Fibroblast of lung (primary cell): ENCODE measurements at regions not wholly inside any gene's neighbourhood (a gene's known extent, or its start where the extent isn't known, plus 50 kb on each side); places are given as distances from the start of the nearest gene placed in this dataset.

Source experiments
- DNase-seq, 2 donors: peaks; one replicate each; pipeline versions ENCODE4 v3.0.0 to v3.0.0-alpha.2; 2010; ENCODE audit warnings: low read depth in 2 of 2
- H2AFZ ChIP-seq: 2 replicates; pipeline ENCODE4 v1.5.1; 2012; ENCODE audit warnings: low read length, control low read depth, inconsistent platforms
- H3K27ac ChIP-seq: 2 replicates; pipeline ENCODE4 v1.5.1; 2011; ENCODE audit warnings: low read length, control low read depth; ENCODE audit not compliant: insufficient read depth
- H3K27me3 ChIP-seq: 2 replicates; pipeline ENCODE4 v1.5.1; 2011; ENCODE audit warnings: mild to moderate bottlenecking, low read length; ENCODE audit not compliant: control insufficient read depth, insufficient read depth
- H3K36me3 ChIP-seq: 2 replicates; pipeline ENCODE4 v1.5.1; 2011; ENCODE audit warnings: low read length; ENCODE audit not compliant: control insufficient read depth, insufficient read depth
- H3K4me1 ChIP-seq: 2 replicates; pipeline ENCODE4 v1.5.1; 2011; ENCODE audit warnings: low read length; ENCODE audit not compliant: control insufficient read depth, insufficient read depth; ENCODE audit errors: extremely low read depth
- H3K4me2 ChIP-seq: 2 replicates; pipeline ENCODE4 v1.5.1; 2011; ENCODE audit warnings: low read length, control low read depth; ENCODE audit not compliant: insufficient read depth; ENCODE audit errors: extremely low read depth
- H3K4me3 ChIP-seq, 4 experiments: fragments of 200-600 bp in 1 of 4; sonication (generic) in 1 of 4; replicated peaks in 1 of 4; 2 replicates each; pipeline ENCODE4 v1.5.1; 2011 to 2016; ENCODE audit warnings: low read length in 4 of 4, low read depth in 3 of 4, mild to moderate bottlenecking in 3 of 4, control low read depth in 2 of 4, inconsistent platforms in 1 of 4, mixed read lengths in 1 of 4; ENCODE audit not compliant: insufficient read depth in 1 of 4; ENCODE audit errors: control extremely low read depth in 1 of 4
- H3K79me2 ChIP-seq: 2 replicates; pipeline ENCODE4 v1.5.1; 2012; ENCODE audit warnings: mild to moderate bottlenecking, low read length, inconsistent platforms; ENCODE audit not compliant: control insufficient read depth, insufficient read depth
- H3K9ac ChIP-seq: 2 replicates; pipeline ENCODE4 v1.5.1; 2011; ENCODE audit warnings: mild to moderate bottlenecking, low read length, control low read depth; ENCODE audit not compliant: insufficient read depth
- H3K9me3 ChIP-seq: 2 replicates; pipeline ENCODE4 v1.5.1; 2012; ENCODE audit warnings: low read depth, low read length; ENCODE audit not compliant: control insufficient read depth, insufficient read depth
- H4K20me1 ChIP-seq: 2 replicates; pipeline ENCODE4 v1.5.1; 2011; ENCODE audit warnings: low read length; ENCODE audit not compliant: control insufficient read depth, insufficient read depth; ENCODE audit errors: extremely low read depth
- CTCF ChIP-seq, 2 donors: IDR thresholded peaks in 1 of 2; conservative IDR thresholded peaks in 1 of 2; 1 replicate in 1 of 2; 2 replicates in 1 of 2; pipeline ENCODE4 v1.5.1; 2011 to 2012; ENCODE audit warnings: low read length in 2 of 2, control low read depth in 1 of 2, inconsistent platforms in 1 of 2, low read depth in 1 of 2, mild to moderate bottlenecking in 1 of 2
- EZH2 ChIP-seq: IDR thresholded peaks from 2 replicates; pipeline ENCODE4 v1.5.1; 2012; ENCODE audit warnings: low read length, control low read depth, mild to moderate bottlenecking; ENCODE audit errors: missing control alignments

- Histone ChIP-seq H3K9me3 (no peaks in the 10 kb centered on the region), H4K20me1 (no peaks in the 10 kb centered on the region)
- TF ChIP-seq EZH2 = no peak
- no peak for TF ChIP-seq CTCF (conservative IDR thresholded peaks at IDR 0.05 in 1 of 2, IDR thresholded peaks at IDR 0.05 in 1 of 2; ENCODE audit: low read depth in 1 of 2, low read length in 2 of 2)
Observed at GRCh38 chr16:51649631-51650030, 498.6 kb upstream of the SALL1 start.

DNA sequence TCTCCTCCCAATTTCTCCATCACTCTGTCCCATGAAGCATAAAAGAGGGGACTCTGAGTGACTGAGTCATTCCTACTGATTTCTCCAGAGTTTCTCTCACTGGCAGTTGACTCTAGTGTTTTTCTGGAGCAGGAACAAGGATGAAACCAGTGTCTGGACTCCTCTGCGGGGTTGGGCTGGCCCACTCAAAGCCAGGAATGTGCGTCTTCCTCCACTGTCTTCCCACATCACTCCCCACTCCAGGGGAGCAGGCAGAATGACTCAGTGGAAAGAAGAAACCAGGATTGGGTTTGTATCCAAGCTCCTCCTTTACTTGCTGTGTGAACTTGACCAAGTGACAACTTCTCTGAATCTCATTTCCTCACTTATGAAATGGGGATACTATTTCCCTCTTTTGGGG, 497.5 kb upstream of the SALL1 start:
- no peaks in the 10 kb centered on the region for H3K27me3 ChIP-seq
- TF ChIP-seq EZH2 (no peak), CTCF (conservative IDR thresholded peaks at IDR 0.05 in 1 of 2, IDR thresholded peaks at IDR 0.05 in 1 of 2; ENCODE audit: low read depth in 1 of 2, low read length in 2 of 2) (no peak)
- no peak overlapping the region for H3K4me3 ChIP-seq
- no peaks in the 10 kb centered on the region for H3K79me2 ChIP-seq
- H3K36me3 ChIP-seq = no peaks in the 10 kb centered on the region
- H3K4me2 ChIP-seq = no peak overlapping the region
- H2AFZ ChIP-seq = no peak overlapping the region
- DNase-seq = peak in 1 of 2 donors; percentile 88
- H3K9ac ChIP-seq = no peak overlapping the region
- H3K4me1 ChIP-seq = no peaks in the 10 kb centered on the region
- no peaks in the 10 kb centered on the region for H3K9me3 ChIP-seq
- H4K20me1 ChIP-seq = no peaks in the 10 kb centered on the region
- H3K27ac ChIP-seq = no peak overlapping the region

More at GRCh38 chr16:51649631-51650030, 498.6 kb upstream of the SALL1 start:
- no peak for DNase-seq
- no peaks in the 10 kb centered on the region for H3K4me1 ChIP-seq
- H3K27me3 ChIP-seq = no peaks in the 10 kb centered on the region
- H3K9ac ChIP-seq = no peak overlapping the region
- no peak overlapping the region for H3K4me3 ChIP-seq
- H3K79me2 ChIP-seq = no peaks in the 10 kb centered on the region
- H3K4me2 ChIP-seq = no peak overlapping the region
- no peak overlapping the region for H2AFZ ChIP-seq
- H3K27ac ChIP-seq = no peak overlapping the region
- H3K36me3 ChIP-seq = no peaks in the 10 kb centered on the region

- no peaks in the 10 kb centered on the region for H3K79me2 ChIP-seq
- H3K27ac ChIP-seq = no peak overlapping the region
- no peak overlapping the region for H3K4me3 ChIP-seq
- no peak overlapping the region for H2AFZ ChIP-seq
- TF ChIP-seq EZH2 = no peak
- no peak for TF ChIP-seq CTCF (conservative IDR thresholded peaks at IDR 0.05 in 1 of 2, IDR thresholded peaks at IDR 0.05 in 1 of 2; ENCODE audit: low read depth in 1 of 2, low read length in 2 of 2)
- H4K20me1 ChIP-seq = no peaks in the 10 kb centered on the region
- H3K4me2 ChIP-seq = no peak overlapping the region
- no peaks in the 10 kb centered on the region for H3K9me3 ChIP-seq
- H3K4me1 ChIP-seq = no peaks in the 10 kb centered on the region
- no peak overlapping the region for H3K9ac ChIP-seq
- no peaks in the 10 kb centered on the region for H3K27me3 ChIP-seq
- DNase-seq = peak in 1 of 2 donors; percentile 71
- no peaks in the 10 kb centered on the region for H3K36me3 ChIP-seq
Observed at GRCh38 chr16:51641191-51641765, 490.2 kb upstream of the SALL1 start.
